CD14-positive monocyte (primary cell): ENCODE measurements at regions not wholly inside any gene's neighbourhood (a gene's known extent, or its start where the extent isn't known, plus 50 kb on each side); places are given as distances from the start of the nearest gene placed in this dataset.

ENCODE experiments used
- DNase-seq, 3 donors: peaks; one replicate each; pipeline ENCODE4 v3.0.0-alpha.2; 2011 to 2022
- H2AFZ ChIP-seq: 2 replicates; pipeline ENCODE4 v1.6.0; 2012; ENCODE audit warnings: mild to moderate bottlenecking, low read depth, low read length, inconsistent platforms; ENCODE audit not compliant: insufficient read depth, poor library complexity, severe bottlenecking
- H3K27ac ChIP-seq, 2 donors: 1 replicate in 1 of 2; 2 replicates in 1 of 2; pipeline ENCODE4 v1.5.1; 2012 to 2013; ENCODE audit warnings: low read length in 2 of 2, control low read depth in 1 of 2, inconsistent platforms in 1 of 2, low read depth in 1 of 2, mild to moderate bottlenecking in 1 of 2
- H3K27me3 ChIP-seq, 2 donors: one replicate each; pipeline versions ENCODE4 v1.6.0 to v1.6.1; 2011 to 2013; ENCODE audit warnings: low read length in 2 of 2; ENCODE audit not compliant: control insufficient read depth in 2 of 2, insufficient read depth in 2 of 2
- H3K36me3 ChIP-seq, 2 donors: replicated peaks in 1 of 2; 1 replicate in 1 of 2; 2 replicates in 1 of 2; pipeline versions ENCODE4 v1.5.1 to v1.6.1; 2012 to 2013; ENCODE audit warnings: low read length in 2 of 2, control low read depth in 1 of 2, inconsistent platforms in 1 of 2, mild to moderate bottlenecking in 1 of 2; ENCODE audit not compliant: insufficient read depth in 2 of 2, control insufficient read depth in 1 of 2
- H3K4me1 ChIP-seq, 2 donors: 1 replicate in 1 of 2; 2 replicates in 1 of 2; pipeline versions ENCODE4 v1.5.1 to v1.6.1; 2012 to 2013; ENCODE audit warnings: low read length in 2 of 2, control low read depth in 1 of 2, inconsistent platforms in 1 of 2, mild to moderate bottlenecking in 1 of 2, moderate library complexity in 1 of 2; ENCODE audit not compliant: insufficient read depth in 2 of 2, control insufficient read depth in 1 of 2
- H3K4me2 ChIP-seq: replicated peaks from 2 replicates; pipeline ENCODE3; 2012; ENCODE audit warnings: low read length, moderate library complexity, mild to moderate bottlenecking; ENCODE audit not compliant: poor library complexity, severe bottlenecking; ENCODE audit errors: extremely low read depth
- H3K4me3 ChIP-seq, 3 experiments: fragments of 200-600 bp in 1 of 3; sonication (generic) in 1 of 3; replicated peaks in 1 of 3; 1 replicate in 2 of 3; 2 replicates in 1 of 3; pipeline ENCODE4 v1.5.1; 2011 to 2013; ENCODE audit warnings: low read length in 3 of 3, mild to moderate bottlenecking in 3 of 3, control low read depth in 2 of 3, low read depth in 2 of 3, inconsistent platforms in 1 of 3, moderate library complexity in 1 of 3
- H3K79me2 ChIP-seq: 2 replicates; pipeline ENCODE4 v1.6.0; 2012; ENCODE audit warnings: mild to moderate bottlenecking, control low read depth, inconsistent platforms, low read length, moderate library complexity; ENCODE audit not compliant: insufficient read depth
- H3K9ac ChIP-seq: 2 replicates; pipeline ENCODE4 v1.6.0; 2017; ENCODE audit warnings: low read length, mild to moderate bottlenecking; ENCODE audit not compliant: insufficient read depth, poor library complexity, severe bottlenecking
- H3K9me3 ChIP-seq, 2 donors: replicated peaks in 1 of 2; 1 replicate in 1 of 2; 2 replicates in 1 of 2; pipeline versions ENCODE4 v1.5.1 to v1.6.1; 2012 to 2013; ENCODE audit warnings: low read length in 2 of 2, control low read depth in 1 of 2; ENCODE audit not compliant: control insufficient read depth in 1 of 2, insufficient read depth in 1 of 2
- H4K20me1 ChIP-seq: 2 replicates; pipeline ENCODE4 v1.6.0; 2012; ENCODE audit warnings: mild to moderate bottlenecking, low read length, control low read depth, moderate library complexity; ENCODE audit not compliant: insufficient read depth
- H3K27ac Mint-ChIP-seq, 7 donors: one replicate each; pipeline ENCODE4 v1.8.0; 2020; ENCODE audit warnings: mild to moderate bottlenecking in 7 of 7, mixed read lengths in 7 of 7, moderate library complexity in 6 of 7, inconsistent platforms in 2 of 7
- H3K27me3 Mint-ChIP-seq, 3 donors: one replicate each; pipeline ENCODE4 v1.8.0; 2021 to 2022; ENCODE audit warnings: low read depth in 3 of 3, mild to moderate bottlenecking in 3 of 3, mixed read lengths in 3 of 3, moderate library complexity in 3 of 3, inconsistent platforms in 1 of 3
- H3K36me3 Mint-ChIP-seq, 2 donors: one replicate each; pipeline ENCODE4 v1.8.0; 2020; ENCODE audit warnings: mixed read lengths in 2 of 2, inconsistent platforms in 1 of 2, mild to moderate bottlenecking in 1 of 2
- H3K4me1 Mint-ChIP-seq: one replicate; pipeline ENCODE4 v1.8.0; 2020; ENCODE audit warnings: mild to moderate bottlenecking, mixed read lengths
- H3K4me3 Mint-ChIP-seq, 2 donors: one replicate each; pipeline ENCODE4 v1.8.0; 2020; ENCODE audit warnings: mild to moderate bottlenecking in 2 of 2, mixed read lengths in 2 of 2, moderate library complexity in 1 of 2
- H3K9me3 Mint-ChIP-seq, 7 donors: one replicate each; pipeline ENCODE4 v1.8.0; 2020 to 2022; ENCODE audit warnings: mixed read lengths in 7 of 7, mild to moderate bottlenecking in 6 of 7, moderate library complexity in 6 of 7, inconsistent platforms in 2 of 7
- CTCF ChIP-seq: fragments of 200-600 bp; IDR thresholded peaks from one replicate; pipeline ENCODE4 v1.8.0; 2022; ENCODE audit warnings: antibody characterized with exemption, mild to moderate bottlenecking
- WGBS: methylation state at CpG from one replicate; pipeline ENCODE4 v1.1.5; 2013; ENCODE audit warnings: missing lambda C conversion rate; ENCODE audit not compliant: insufficient coverage; 5-methylcytosine and 5-hydroxymethylcytosine counted together
- intact Hi-C, 2 donors: fragments of 100-400 bp; cut with micrococcal nuclease; formaldehyde crosslinking; loops; one replicate each; pipeline versions ENCODE4 v1.15.0 to v1.15.1; 2023

GRCh38 chr12:17142856-17143255 lies 536.9 kb upstream of the LMO3 start:
- no peaks in the 10 kb centered on the region for H3K36me3 ChIP-seq
- H2AFZ ChIP-seq = no peak overlapping the region
- no peaks in the 10 kb centered on the region for H3K79me2 ChIP-seq
- no peaks in the 10 kb centered on the region for H3K27me3 ChIP-seq
- Mint-ChIP-seq H3K9me3 (peaks cover 0 to 7% (median 2%) of the 10 kb centered on the region in 7 donors), H3K36me3 (no peaks in the 10 kb centered on the region), H3K4me1 (no peaks in the 10 kb centered on the region), H3K4me3 (no peak overlapping the region), H3K27ac (no peak overlapping the region), H3K27me3 (no peaks in the 10 kb centered on the region)
- WGBS = no CpG with 5 or more reads among the region's 2 CpGs
- no peak for TF ChIP-seq CTCF
- no peak for DNase-seq
- no peaks in the 10 kb centered on the region for H4K20me1 ChIP-seq
- H3K4me2 ChIP-seq = no peak overlapping the region
- intact Hi-C loops = no loop called here
- no peak overlapping the region for H3K9ac ChIP-seq
- H3K4me1 ChIP-seq = no peaks in the 10 kb centered on the region
- H3K4me3 ChIP-seq = no peak overlapping the region
- H3K27ac ChIP-seq = no peak overlapping the region
- peaks cover 0 to 6% of the 10 kb centered on the region in 2 donors for H3K9me3 ChIP-seq

- intact Hi-C loops = no loop called here
- no peak for TF ChIP-seq CTCF
- Histone ChIP-seq H3K27ac (no peak overlapping the region), H4K20me1 (no peaks in the 10 kb centered on the region), H3K4me3 (no peak overlapping the region), H3K79me2 (no peaks in the 10 kb centered on the region), H3K9ac (no peak overlapping the region), H3K27me3 (no peaks in the 10 kb centered on the region), H3K9me3 (no peaks in the 10 kb centered on the region), H3K4me1 (no peaks in the 10 kb centered on the region), H2AFZ (no peak overlapping the region), H3K4me2 (no peak overlapping the region), H3K36me3 (no peaks in the 10 kb centered on the region)
- Mint-ChIP-seq H3K4me3 (no peak overlapping the region), H3K27ac (no peak overlapping the region), H3K36me3 (no peaks in the 10 kb centered on the region), H3K9me3 (peaks cover 0 to 7% (median 2%) of the 10 kb centered on the region in 7 donors), H3K27me3 (no peaks in the 10 kb centered on the region), H3K4me1 (no peaks in the 10 kb centered on the region)
- DNase-seq = no peak
- whole genome bisulfite sequencing = 50% methylated on average over 1 of the region's 2 CpGs
Observed at GRCh38 chr12:17139931-17140330, 534.0 kb upstream of the LMO3 start.
